ENCODE measurements at regions not wholly inside any gene's neighbourhood (a gene's known extent, or its start where the extent isn't known, plus 50 kb on each side); places are given as distances from the start of the nearest gene placed in this dataset.

- no peak for TF ChIP-seq STAT1 (IDR thresholded peaks at IDR 0.05; ENCODE audit: unreplicated experiment)
- no peak for TF ChIP-seq CTCF (conservative IDR thresholded peaks at IDR 0.05; ENCODE audit: low read depth in 2 of 2)
Measured at GRCh38 chr14:42719391-42719790, 1112.7 kb downstream of the LRFN5 start.

Data from GM23338 (cell line).